A549 (cell line): ENCODE measurements at regions not wholly inside any gene's neighbourhood (a gene's known extent, or its start where the extent isn't known, plus 50 kb on each side); places are given as distances from the start of the nearest gene placed in this dataset.

Experiments
- ATAC-seq, 2 experiments: fragments of 200-7000 bp in 1 of 2; fragments of >200 bp in 1 of 2; cut with Nextera tagmentation in 1 of 2; cut with Tn5 transposase in 1 of 2; 3 replicates each; pipeline versions ENCODE4 v1.8.0 to v1.9.1; 2018 to 2020; ENCODE audit warnings: mild to moderate bottlenecking in 1 of 2, moderate library complexity in 1 of 2
- CTCF ChIA-PET: fragments of 300-600 bp; sonication (Branson Sonifier 250); formaldehyde crosslinking; extraction: SDS; loops from one replicate; lab custom pipeline; 2021; ENCODE audit warnings: antibody characterized with exemption, inconsistent platforms; lab: Yijun Ruan, JAX
- POLR2A ChIA-PET: fragments of 350-600 bp; formaldehyde crosslinking; extraction: SDS; loops from one replicate; lab custom pipeline; 2021; ENCODE audit warnings: antibody characterized with exemption, inconsistent platforms; lab: Yijun Ruan, JAX
- DNase-seq, 2 experiments: peaks; one replicate each; pipeline versions ENCODE4 v3.0.0 to v3.0.0-alpha.2; 2011 to 2016; ENCODE audit warnings: low read depth in 1 of 2, low spot score in 1 of 2
- FAIRE-seq: peaks from 2 replicates; lab custom pipeline; 2011; peaks lifted over from hg19 to GRCh38; lab: Jason Lieb, UNC
- H3K27ac ChIP-seq, 2 experiments: fragments of >200 bp; sonication (Bioruptor Twin); formaldehyde crosslinking; 3 replicates each; pipeline ENCODE4 v1.5.1; 2016 to 2017
- H3K4me1 ChIP-seq: fragments of >200 bp; sonication (Bioruptor Twin); formaldehyde crosslinking; 3 replicates; pipeline ENCODE4 v1.6.1; 2016
- H3K4me2 ChIP-seq: fragments of >200 bp; sonication (Bioruptor Twin); formaldehyde crosslinking; 3 replicates; pipeline ENCODE4 v1.6.1; 2016
- H3K4me3 ChIP-seq: fragments of >200 bp; sonication (Bioruptor Twin); formaldehyde crosslinking; 3 replicates; pipeline ENCODE4 v1.5.1; 2016
- H3K9me3 ChIP-seq: fragments of >200 bp; sonication (Bioruptor Twin); formaldehyde crosslinking; 3 replicates; pipeline ENCODE4 v1.6.1; 2016
- CBX8 ChIP-seq: fragments of 200-600 bp; sonication (generic); IDR thresholded peaks from 2 replicates; pipeline ENCODE4 v1.6.1; 2016
- CTCF ChIP-seq: fragments of >200 bp; sonication (Bioruptor Twin); formaldehyde crosslinking; IDR thresholded peaks from 3 replicates; pipeline ENCODE4 v1.5.1; 2016
- E2F6 ChIP-seq: IDR thresholded peaks from 2 replicates; pipeline ENCODE4 v1.6.1; 2012; ENCODE audit warnings: low read depth, borderline replicate concordance
- EHMT2 ChIP-seq: fragments of 200-600 bp; sonication (generic); IDR thresholded peaks from 2 replicates; pipeline ENCODE4 v1.6.1; 2016; ENCODE audit warnings: antibody characterized with exemption, low read depth, mild to moderate bottlenecking, moderate library complexity
- ELK1 ChIP-seq: fragments of 150-350 bp; IDR thresholded peaks from 2 replicates; pipeline ENCODE4 v1.6.1; 2014; ENCODE audit warnings: low read depth, mild to moderate bottlenecking, low read length
- FOSL2 ChIP-seq, 2 experiments: fragments of 450-650 bp in 1 of 2; fragments of >200 bp in 1 of 2; sonication (Bioruptor Twin) in 1 of 2; formaldehyde crosslinking; IDR thresholded peaks; 2 replicates each; pipeline versions ENCODE4 v1.5.0 to v1.6.1; 2016 to 2020; ENCODE audit warnings: mild to moderate bottlenecking in 1 of 2, moderate library complexity in 1 of 2
- FOXS1 ChIP-seq: fragments of 250-450 bp; sonication (Bioruptor Pico); IDR thresholded peaks from 2 replicates; pipeline ENCODE4 v1.5.0; 2020; ENCODE audit warnings: mild to moderate bottlenecking, moderate library complexity
- GATA3 ChIP-seq: IDR thresholded peaks from 2 replicates; pipeline ENCODE4 v1.6.1; 2012; ENCODE audit warnings: borderline replicate concordance
- HDAC2 ChIP-seq: fragments of 200-600 bp; sonication (generic); IDR thresholded peaks from 2 replicates; pipeline ENCODE4 v1.6.1; 2016
- HES2 ChIP-seq: fragments of >200 bp; sonication (Bioruptor Twin); formaldehyde crosslinking; IDR thresholded peaks from 2 replicates; pipeline ENCODE4 v1.6.1; 2016
- HMGXB4 ChIP-seq: fragments of 250-450 bp; sonication (Bioruptor Pico); IDR thresholded peaks from 2 replicates; pipeline ENCODE4 v1.5.0; 2021; ENCODE audit warnings: mild to moderate bottlenecking, moderate library complexity, borderline replicate concordance
- MAX ChIP-seq: IDR thresholded peaks from 2 replicates; pipeline ENCODE4 v1.6.1; 2012
- NFE2L2 ChIP-seq: fragments of 150-350 bp; conservative IDR thresholded peaks from 2 replicates; pipeline ENCODE4 v1.6.1; 2014; ENCODE audit warnings: low read length
- NPAS2 ChIP-seq: fragments of 250-450 bp; sonication (Bioruptor Pico); IDR thresholded peaks from 2 replicates; pipeline ENCODE4 v1.8.0; 2022; ENCODE audit warnings: mild to moderate bottlenecking, moderate library complexity, borderline replicate concordance
- PHF8 ChIP-seq: fragments of 200-600 bp; sonication (generic); IDR thresholded peaks from 2 replicates; pipeline ENCODE4 v1.6.1; 2016; ENCODE audit warnings: low read depth, mild to moderate bottlenecking, antibody characterized with exemption, moderate library complexity, borderline replicate concordance
- RAD21 ChIP-seq, 2 experiments: fragments of >200 bp in 1 of 2; sonication (Bioruptor Twin) in 1 of 2; formaldehyde crosslinking in 1 of 2; IDR thresholded peaks in 1 of 2; conservative IDR thresholded peaks in 1 of 2; 2 replicates in 1 of 2; 3 replicates in 1 of 2; pipeline ENCODE4 v1.6.1; 2012 to 2018; ENCODE audit warnings: inconsistent platforms in 1 of 2
- REST ChIP-seq: fragments of 200-600 bp; sonication (generic); IDR thresholded peaks from 2 replicates; pipeline ENCODE4 v1.6.1; 2016; ENCODE audit warnings: antibody characterized with exemption, mild to moderate bottlenecking, moderate library complexity
- RFX5 ChIP-seq: fragments of 450-650 bp; IDR thresholded peaks from 2 replicates; pipeline ENCODE4 v1.7.1; 2014; ENCODE audit warnings: antibody characterized with exemption, mild to moderate bottlenecking, moderate library complexity
- RNF2 ChIP-seq: fragments of 200-600 bp; sonication (generic); IDR thresholded peaks from 2 replicates; pipeline ENCODE4 v1.6.1; 2016; ENCODE audit warnings: low read depth, mild to moderate bottlenecking, antibody characterized with exemption, moderate library complexity, borderline replicate concordance
- SREBF2 ChIP-seq: fragments of 450-650 bp; IDR thresholded peaks from 2 replicates; pipeline ENCODE4 v1.6.1; 2014; ENCODE audit warnings: mild to moderate bottlenecking, moderate library complexity
- USF2 ChIP-seq: fragments of 450-650 bp; IDR thresholded peaks from 2 replicates; pipeline ENCODE4 v1.6.1; 2014; ENCODE audit warnings: antibody characterized with exemption
- ZFP36 ChIP-seq: fragments of 450-650 bp; IDR thresholded peaks from 2 replicates; pipeline ENCODE4 v1.6.1; 2014; ENCODE audit warnings: borderline replicate concordance; ENCODE audit not compliant: partially characterized antibody
- ZNF302 ChIP-seq: fragments of 250-450 bp; sonication (Bioruptor Pico); IDR thresholded peaks from 2 replicates; pipeline ENCODE4 v1.9.0; 2021; ENCODE audit warnings: inconsistent platforms, mild to moderate bottlenecking, moderate library complexity
- ZSCAN20 ChIP-seq: fragments of 250-450 bp; sonication (Bioruptor Pico); IDR thresholded peaks from 2 replicates; pipeline ENCODE4 v1.8.0; 2022; ENCODE audit warnings: mild to moderate bottlenecking, moderate library complexity
- WGBS: methylation state at CpG from one replicate; pipeline ENCODE4 v1.1.6; 2017; ENCODE audit errors: missing lambda C conversion rate; 5-methylcytosine and 5-hydroxymethylcytosine counted together

- no peak for ATAC-seq
- POLR2A ChIA-PET = no interaction called here
- FAIRE-seq = no peak
- WGBS = 75% methylated on average over 4 of the region's 4 CpGs
- H3K9me3 ChIP-seq = no peaks in the 10 kb centered on the region
- H3K27ac ChIP-seq = no peak overlapping the region
- TF ChIP-seq RAD21 (conservative IDR thresholded peaks at IDR 0.05 in 1 of 2, IDR thresholded peaks at IDR 0.05 in 1 of 2) (no peak), CTCF (no peak), ZNF302 (no peak), ZSCAN20 (no peak), HMGXB4 (CRISPR knock-in tag) (no peak), NPAS2 (CRISPR knock-in tag) (no peak), HES2 (no peak), EHMT2 (no peak), REST (no peak), E2F6 (no peak), RFX5 (no peak)
- H3K4me2 ChIP-seq = no peak overlapping the region
- CTCF ChIA-PET = interaction anchor here (1.3 kb wide), 1 partner anchor 10 kb away, joined by 3 read pairs; no protein-coding TSS in a partner anchor
- DNase-seq = no peak
- H3K4me1 ChIP-seq = no peaks in the 10 kb centered on the region
- no peak overlapping the region for H3K4me3 ChIP-seq
These were observed 146.5 kb downstream of the ALOX5 start for GRCh38 chr10:45520476-45520875.

GRCh38 chr10:45518741-45519140, 144.7 kb downstream of the ALOX5 start:
- Histone ChIP-seq H3K27ac (no peak overlapping the region), H3K4me3 (no peak overlapping the region), H3K9me3 (no peaks in the 10 kb centered on the region), H3K4me2 (no peak overlapping the region), H3K4me1 (no peaks in the 10 kb centered on the region)
- DNase-seq = no peak
- no peak for ATAC-seq
- FAIRE-seq = no peak
- ChIA-PET CTCF (interaction anchor here (1.1 kb wide), 1 partner anchor 56 kb away, joined by 3 read pairs; no protein-coding TSS in a partner anchor), POLR2A (no interaction called here)
- 89% methylated on average over 1 of the region's 1 CpG for WGBS
- no peak for TF ChIP-seq RNF2
- TF ChIP-seq ZFP36 = no peak
- no peak for TF ChIP-seq FOSL2 (IDR thresholded peaks at IDR 0.05)
- TF ChIP-seq FOSL2 (CRISPR knock-in tag; IDR thresholded peaks at IDR 0.05) = no peak
- no peak for TF ChIP-seq NFE2L2
- TF ChIP-seq GATA3 = no peak
- TF ChIP-seq USF2 = no peak
- TF ChIP-seq FOXS1 (CRISPR knock-in tag) = no peak
- no peak for TF ChIP-seq SREBF2
- no peak for TF ChIP-seq ELK1
- no peak for TF ChIP-seq PHF8
- TF ChIP-seq HDAC2 = no peak
- TF ChIP-seq ZSCAN20 = no peak
- TF ChIP-seq HMGXB4 (CRISPR knock-in tag) = no peak
- TF ChIP-seq MAX = no peak
- no peak for TF ChIP-seq CBX8
